Upper lobe of right lung (tissue), 1 donor: ENCODE measurements at regions not wholly inside any gene's neighbourhood (a gene's known extent, or its start where the extent isn't known, plus 50 kb on each side); places are given as distances from the start of the nearest gene placed in this dataset.

Experiments used
- ATAC-seq: fragments of 200-7000 bp; cut with Tn5 transposase; one replicate; pipeline ENCODE4 v1.9.1; 2020; ENCODE audit warnings: mild to moderate bottlenecking, moderate library complexity
- DNase-seq: peaks from one replicate; pipeline ENCODE4 v3.0.0-alpha.2; 2020
- H3K27ac ChIP-seq: fragments of 200-600 bp; one replicate; pipeline ENCODE4 v1.8.0; 2022
- H3K27me3 ChIP-seq: fragments of 200-600 bp; one replicate; pipeline ENCODE4 v1.8.0; 2022; ENCODE audit warnings: mild to moderate bottlenecking
- H3K36me3 ChIP-seq: fragments of 200-600 bp; one replicate; pipeline ENCODE4 v1.8.0; 2022
- H3K4me1 ChIP-seq: fragments of 200-600 bp; one replicate; pipeline ENCODE4 v1.8.0; 2022
- H3K4me3 ChIP-seq: fragments of 200-600 bp; one replicate; pipeline ENCODE4 v1.8.0; 2022; ENCODE audit warnings: mild to moderate bottlenecking
- H3K9me3 ChIP-seq: fragments of 200-600 bp; one replicate; pipeline ENCODE4 v1.8.0; 2022
- CTCF ChIP-seq: fragments of 200-600 bp; IDR thresholded peaks from one replicate; pipeline ENCODE4 v1.8.0; 2022; ENCODE audit warnings: antibody characterized with exemption
- intact Hi-C: fragments of 100-400 bp; cut with DNase I; formaldehyde crosslinking; loops from one replicate; pipeline ENCODE4 v1.11.0; 2022
- donor health status: DM: no; HTN: yes; CAD: no; lungs with severe emphysema.

- H3K27ac ChIP-seq = no peak overlapping the region
- no peaks in the 10 kb centered on the region for H3K9me3 ChIP-seq
- TF ChIP-seq CTCF = no peak
- DNase-seq (no peak), ATAC-seq (no peak)
- intact Hi-C loops = no loop called here
- H3K36me3 ChIP-seq = no peaks in the 10 kb centered on the region
- H3K4me3 ChIP-seq = no peak overlapping the region
- H3K4me1 ChIP-seq = no peaks in the 10 kb centered on the region
- H3K27me3 ChIP-seq = no peaks in the 10 kb centered on the region
Observed at GRCh38 chr9:81417941-81418340, 271.4 kb downstream of the TLE1 start.

GRCh38 chr9:81417299-81417675 lies 272.1 kb downstream of the TLE1 start:
- no peak overlapping the region for H3K4me3 ChIP-seq
- intact Hi-C loops = no loop called here
- no peak for TF ChIP-seq CTCF
- H3K9me3 ChIP-seq = no peaks in the 10 kb centered on the region
- no peak for DNase-seq
- H3K4me1 ChIP-seq = no peaks in the 10 kb centered on the region
- H3K36me3 ChIP-seq = no peaks in the 10 kb centered on the region
- no peak for ATAC-seq
- H3K27me3 ChIP-seq = no peaks in the 10 kb centered on the region
- H3K27ac ChIP-seq = no peak overlapping the region

- H3K9me3 ChIP-seq = no peaks in the 10 kb centered on the region
- H3K4me3 ChIP-seq = no peak overlapping the region
- TF ChIP-seq CTCF = no peak
- H3K27ac ChIP-seq = no peak overlapping the region
- no peaks in the 10 kb centered on the region for H3K4me1 ChIP-seq
- DNase-seq (no peak), ATAC-seq (no peak)
- no peaks in the 10 kb centered on the region for H3K36me3 ChIP-seq
- intact Hi-C loops = no loop called here
- H3K27me3 ChIP-seq = no peaks in the 10 kb centered on the region
Observed at GRCh38 chr9:81416476-81417298, 272.7 kb downstream of the TLE1 start.

- H3K27ac ChIP-seq = no peak overlapping the region
- TF ChIP-seq CTCF = no peak
- intact Hi-C loops = no loop called here
- H3K9me3 ChIP-seq = no peaks in the 10 kb centered on the region
- ATAC-seq (no peak), DNase-seq (no peak)
- no peak overlapping the region for H3K4me3 ChIP-seq
- no peaks in the 10 kb centered on the region for H3K36me3 ChIP-seq
- H3K4me1 ChIP-seq = no peaks in the 10 kb centered on the region
- no peaks in the 10 kb centered on the region for H3K27me3 ChIP-seq
Observed at GRCh38 chr9:81414836-81415235, 274.5 kb downstream of the TLE1 start.

GRCh38 chr9:81411961-81412360 lies 277.4 kb downstream of the TLE1 start:
- Histone ChIP-seq H3K27ac (no peak overlapping the region), H3K4me1 (no peaks in the 10 kb centered on the region), H3K36me3 (no peaks in the 10 kb centered on the region), H3K4me3 (no peak overlapping the region), H3K27me3 (no peaks in the 10 kb centered on the region), H3K9me3 (no peaks in the 10 kb centered on the region)
- no peak for ATAC-seq
- no peak for TF ChIP-seq CTCF
- intact Hi-C loops = no loop called here
- DNase-seq = no peak

GRCh38 chr9:81410201-81410600 lies 279.1 kb downstream of the TLE1 start:
- TF ChIP-seq CTCF = no peak
- H3K4me3 ChIP-seq = no peak overlapping the region
- ATAC-seq (no peak), DNase-seq (no peak)
- no peaks in the 10 kb centered on the region for H3K27me3 ChIP-seq
- H3K9me3 ChIP-seq = no peaks in the 10 kb centered on the region
- no peaks in the 10 kb centered on the region for H3K4me1 ChIP-seq
- intact Hi-C loops = no loop called here
- H3K27ac ChIP-seq = no peak overlapping the region
- no peaks in the 10 kb centered on the region for H3K36me3 ChIP-seq
